ENCODE measurements at regions not wholly inside any gene's neighbourhood (a gene's known extent, or its start where the extent isn't known, plus 50 kb on each side); places are given as distances from the start of the nearest gene placed in this dataset.
A peak's percentile ranks its signal among the peaks of the same experiment; 100 is the strongest.
"Not testable (repeated sequence)": the region's sequence is repeated elsewhere in the genome, so short reads cannot be mapped to it uniquely, and the experiment has no call there.

- intact Hi-C loops (cut with DNase I) = no loop called here
- no peak for DNase-seq
These were observed 87.2 kb upstream of the RALGPS2 start for GRCh38 chr1:178637841-178638240.

DNA sequence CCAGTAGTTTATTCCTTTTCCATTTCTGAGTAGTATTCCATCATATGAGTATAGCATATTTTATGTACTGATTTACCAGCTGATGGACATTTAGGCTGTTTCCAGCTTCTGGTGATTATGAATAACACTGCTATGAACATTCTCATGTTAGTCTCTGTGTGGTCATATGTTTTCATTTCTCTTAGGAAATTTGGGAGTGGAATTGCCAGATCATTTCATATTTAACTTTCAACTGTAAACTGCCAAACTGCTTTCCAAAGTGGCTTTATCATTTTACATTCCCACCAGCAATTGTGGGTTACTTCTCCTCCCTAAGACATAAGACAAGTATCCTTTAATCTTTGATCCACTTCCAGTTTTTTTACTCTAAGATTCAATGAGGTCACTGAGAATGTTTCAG is 85.7 kb upstream of the RALGPS2 start:
- intact Hi-C loops (cut with DNase I) = no loop called here
- DNase-seq = no peak

DNA sequence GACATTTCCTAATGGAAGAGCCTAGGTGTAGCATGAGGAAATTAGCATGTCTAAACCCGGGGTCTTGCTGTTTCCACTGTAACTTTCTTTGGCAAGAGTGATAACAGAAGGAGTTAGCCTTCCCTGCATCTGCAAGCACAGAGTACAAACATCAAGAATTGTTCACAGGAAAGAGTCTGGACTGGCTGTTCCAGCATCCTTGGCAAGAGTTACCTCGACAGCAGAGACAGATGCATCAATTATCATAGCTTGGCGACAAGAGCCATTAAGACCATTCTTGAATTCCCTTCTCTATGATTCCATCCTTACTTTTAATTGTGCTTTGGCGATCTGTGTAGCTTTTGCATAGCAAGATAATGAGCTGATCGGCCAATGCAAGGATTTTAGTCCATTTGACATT is 82.8 kb upstream of the RALGPS2 start:
- intact Hi-C loops (cut with DNase I) = no loop called here
- DNase-seq = no peak

DNA sequence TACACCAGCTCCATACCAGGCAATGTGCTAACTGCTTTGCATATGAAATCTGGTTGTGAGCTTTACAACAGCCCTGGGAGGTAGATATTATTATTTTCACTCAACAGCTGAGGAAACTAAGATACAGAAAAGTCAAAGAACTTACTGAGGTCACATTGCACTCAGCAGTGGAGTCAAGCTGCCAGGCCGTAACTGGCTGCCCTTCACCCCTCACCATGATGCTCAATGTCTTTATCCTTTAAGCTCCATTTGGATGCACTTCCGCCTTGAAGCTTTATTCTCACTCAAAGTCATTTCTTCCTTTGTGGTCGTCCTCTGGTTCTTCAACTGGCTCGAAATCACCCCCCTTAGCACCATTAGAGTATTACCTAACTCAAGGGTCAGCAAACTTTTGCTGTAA is 81.7 kb upstream of the RALGPS2 start:
- intact Hi-C loops (cut with DNase I) = no loop called here
- no peak for DNase-seq

- intact Hi-C loops (cut with DNase I) = no loop called here
- no peak for DNase-seq
These were observed 81.2 kb upstream of the RALGPS2 start for GRCh38 chr1:178643831-178644230.

- intact Hi-C loops (cut with DNase I) = no loop called here
- DNase-seq = no peak
These were observed 80.5 kb upstream of the RALGPS2 start for GRCh38 chr1:178644308-178645120.

GRCh38 chr1:178645157-178645807 is 79.8 kb upstream of the RALGPS2 start:
- DNase-seq = no peak
- intact Hi-C loops (cut with DNase I) = no loop called here

DNA sequence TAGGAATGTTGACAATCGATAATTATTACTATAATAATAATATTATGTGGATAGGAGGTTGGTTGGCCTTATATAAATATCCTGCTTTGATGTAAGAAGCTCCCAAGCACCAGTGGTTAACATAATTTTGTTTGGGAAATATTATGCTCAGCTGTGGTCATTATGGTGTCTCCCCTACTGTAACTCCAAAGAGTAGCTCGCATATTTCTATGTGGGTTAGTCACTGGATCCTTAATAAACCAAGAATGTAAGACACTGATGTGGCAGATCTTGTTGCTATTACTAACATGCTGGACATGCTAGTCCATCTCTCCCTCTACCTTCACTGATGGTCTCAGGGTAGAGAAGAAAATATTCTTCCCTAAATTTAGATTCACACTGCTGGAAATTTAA is 79.2 kb upstream of the RALGPS2 start:
- intact Hi-C loops (cut with DNase I) = no loop called here

GRCh38 chr1:178646821-178647220 is 78.2 kb upstream of the RALGPS2 start:
- peak in 1 of 10 donors; percentile 14 for DNase-seq
- intact Hi-C loops (cut with DNase I) = no loop called here

More for the DNA sequence above, 79.2 kb upstream of the RALGPS2 start:
- no peak for DNase-seq

DNA sequence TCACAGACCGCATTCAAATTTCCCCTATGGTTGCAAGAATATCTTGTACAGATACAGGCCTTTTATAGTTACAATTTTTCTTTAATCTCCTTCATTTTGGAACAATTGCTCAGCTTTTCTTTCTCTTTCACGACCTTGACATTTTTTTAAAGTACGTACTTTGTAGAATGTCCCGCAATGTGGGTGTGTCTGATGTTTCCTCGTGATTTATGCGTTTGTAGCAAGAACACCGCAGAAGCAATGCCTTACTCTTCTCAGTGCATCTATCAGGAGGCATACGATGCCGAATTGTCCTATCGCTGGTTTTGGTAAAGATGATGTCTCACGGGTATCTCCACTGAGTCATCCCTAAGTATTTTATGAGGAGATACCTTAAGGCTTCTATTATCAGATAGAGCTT is 76.9 kb upstream of the RALGPS2 start:
- intact Hi-C loops (cut with DNase I) = no loop called here
- DNase-seq = no peak

GRCh38 chr1:178649582-178650350 is 75.3 kb upstream of the RALGPS2 start:
- no peak for DNase-seq

GRCh38 chr1:178650934-178651511 is 74.0 kb upstream of the RALGPS2 start:
- intact Hi-C loops (cut with DNase I) = no loop called here
- DNase-seq = no peak

More at GRCh38 chr1:178649582-178650350, 75.3 kb upstream of the RALGPS2 start:
- intact Hi-C loops (cut with DNase I) = no loop called here

GRCh38 chr1:178651742-178652141 is 73.3 kb upstream of the RALGPS2 start:
- intact Hi-C loops (cut with DNase I) = no loop called here
- peak in 8 of 10 donors; percentile 7 to 86 (median 24) for DNase-seq

DNA sequence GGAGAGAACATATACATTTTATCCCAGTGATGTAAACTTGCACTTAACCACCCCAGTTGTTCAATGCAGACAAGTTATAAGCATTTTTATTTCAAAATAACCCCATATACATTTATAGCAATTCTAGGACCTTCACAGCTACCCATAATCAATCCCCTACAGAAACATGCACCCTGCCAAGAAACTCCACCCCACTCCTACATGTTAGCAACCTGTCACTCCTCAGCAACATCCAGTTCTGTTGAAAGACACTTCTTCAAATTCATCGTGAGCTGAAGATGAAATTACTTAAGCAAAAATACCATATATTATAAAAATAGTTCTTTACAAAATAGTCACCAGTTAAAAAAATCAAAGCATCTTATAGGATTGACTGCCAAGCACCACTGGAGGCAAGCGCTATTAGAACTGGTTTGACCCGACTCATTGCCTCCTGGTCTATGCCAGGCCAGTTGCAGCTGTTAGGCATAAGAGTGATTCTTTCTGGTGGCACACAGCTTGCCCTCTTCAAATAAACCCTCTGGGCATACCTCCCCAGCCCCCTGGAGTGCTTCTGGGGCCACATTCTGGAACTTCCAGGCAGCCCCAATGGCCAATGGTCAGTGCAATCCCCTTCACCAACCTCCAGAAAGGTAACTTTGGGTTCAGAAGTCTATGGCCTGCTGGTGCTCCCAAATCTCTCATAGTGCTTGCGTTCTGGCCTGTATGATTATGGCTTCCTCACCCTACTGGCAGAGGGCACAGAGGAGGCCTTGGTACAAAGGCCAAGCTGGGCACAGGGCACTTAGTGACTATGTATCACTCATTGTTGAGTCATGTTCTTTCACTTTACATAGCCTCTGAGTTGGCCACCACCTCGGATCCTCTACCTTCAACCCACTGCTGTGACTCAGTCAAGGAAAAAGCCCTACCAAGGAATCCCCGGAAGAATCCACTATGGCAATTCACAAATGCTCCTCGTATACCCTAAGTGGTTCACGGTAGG is 72.2 kb upstream of the RALGPS2 start:
- no peak for DNase-seq
- intact Hi-C loops (cut with DNase I) = no loop called here

GRCh38 chr1:178659789-178660208 is 65.2 kb upstream of the RALGPS2 start:
- intact Hi-C loops (cut with DNase I) = no loop called here

DNA sequence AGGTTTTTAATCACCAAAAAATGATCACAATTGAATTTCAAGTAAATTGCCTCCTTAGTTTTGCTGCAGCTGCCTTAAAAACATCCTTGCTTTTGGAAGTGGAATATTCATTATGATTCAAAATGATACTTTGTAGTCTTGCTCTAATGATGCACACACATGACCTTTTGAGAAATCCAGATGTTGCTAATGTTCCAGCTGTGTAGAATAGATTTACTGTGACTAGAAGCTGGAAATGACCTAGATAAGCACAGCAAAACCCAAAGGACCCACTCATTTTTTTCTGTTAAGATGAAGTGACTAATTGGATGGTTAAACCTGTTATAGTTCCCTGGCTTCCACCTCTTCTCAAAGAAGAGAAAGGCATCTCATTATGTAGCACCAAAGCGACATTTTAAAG is 64.6 kb upstream of the RALGPS2 start:
- intact Hi-C loops (cut with DNase I) = no loop called here
- no peak for DNase-seq

More at GRCh38 chr1:178659789-178660208, 65.2 kb upstream of the RALGPS2 start:
- DNase-seq = no peak

DNA sequence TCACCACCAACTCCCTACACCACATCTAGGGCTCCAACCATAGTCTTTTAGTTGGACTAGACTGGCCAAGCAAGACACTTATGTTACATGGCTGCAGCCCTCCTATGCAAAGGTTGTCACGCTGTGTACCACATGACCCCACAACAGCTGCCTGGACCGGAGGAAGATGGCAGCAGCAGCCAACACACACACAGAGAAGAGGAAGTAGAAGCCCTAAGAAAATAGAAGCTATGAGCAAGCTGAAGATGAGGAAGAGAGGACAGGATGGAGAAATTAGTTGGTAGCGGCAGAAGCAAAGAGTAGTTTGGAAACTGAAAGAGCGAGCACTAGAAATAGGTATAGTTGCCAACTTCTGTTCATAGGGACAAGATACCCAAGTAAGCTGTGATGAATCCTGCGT is 60.8 kb upstream of the RALGPS2 start:
- intact Hi-C loops (cut with DNase I) = no loop called here
- DNase-seq = no peak

DNA sequence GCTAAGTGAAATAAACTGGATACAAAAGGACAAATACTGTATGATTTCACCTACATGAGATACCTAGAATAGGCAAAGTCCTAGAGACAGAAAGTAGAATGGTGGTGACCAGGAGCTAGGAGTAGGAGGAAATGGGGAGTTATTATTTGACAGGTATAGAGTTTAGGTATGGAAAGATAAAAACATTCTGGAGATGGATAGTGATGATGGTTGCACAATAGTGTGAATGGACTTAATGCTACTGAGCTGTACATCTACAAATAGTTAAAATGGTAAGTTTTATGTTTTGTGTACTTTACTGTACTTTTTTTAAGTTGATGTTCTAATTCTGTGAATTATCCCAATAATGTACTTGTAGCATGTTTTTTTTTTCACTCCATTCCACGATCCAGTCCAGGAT is 59.5 kb upstream of the RALGPS2 start:
- no peak for DNase-seq
- intact Hi-C loops (cut with DNase I) = no loop called here

DNA sequence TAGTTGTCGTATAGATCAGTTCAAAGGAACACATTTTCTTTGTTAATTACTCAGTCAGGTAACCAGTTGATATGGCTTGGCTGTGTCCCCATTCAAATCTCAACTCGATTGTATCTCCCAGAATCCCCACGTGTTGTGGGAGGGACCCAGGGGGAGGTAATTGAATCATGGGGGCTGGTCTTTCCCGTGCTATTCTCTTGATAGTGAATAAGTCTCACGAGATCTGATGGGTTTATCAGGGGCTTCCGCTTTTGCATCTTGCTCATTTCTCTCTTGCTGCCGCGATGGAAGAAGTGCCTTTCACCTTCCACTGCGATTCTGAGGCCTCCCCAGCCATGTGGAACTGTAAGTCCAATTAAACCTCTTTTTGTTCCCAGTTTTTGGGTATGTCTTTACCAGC is 58.2 kb upstream of the RALGPS2 start:
- intact Hi-C loops (cut with DNase I); DNase-seq: not testable (repeated sequence)

DNA sequence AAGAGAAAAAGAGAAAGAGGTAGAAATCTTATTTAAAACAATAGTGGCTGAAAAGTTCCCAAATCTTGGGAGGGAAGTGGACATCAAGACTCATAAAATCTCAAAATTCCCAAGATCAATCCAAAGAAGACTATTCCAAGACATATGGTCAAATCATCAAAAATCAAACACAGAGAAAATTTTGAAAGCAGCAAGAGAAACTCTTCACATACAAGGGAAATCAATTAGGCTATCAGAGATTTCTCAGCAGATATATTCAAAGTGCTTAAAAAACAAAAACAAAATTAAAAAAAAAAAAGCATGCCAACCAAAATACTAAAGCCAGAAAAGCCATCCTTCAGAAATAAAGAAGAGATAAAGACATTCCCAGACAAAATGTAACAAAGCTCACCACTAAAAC is 52.6 kb upstream of the RALGPS2 start:
- intact Hi-C loops (cut with DNase I) = no loop called here
- DNase-seq = no peak

Measured in posterior cingulate gyrus (tissue), 11 donors.